Caki2 (cell line): ENCODE measurements at regions not wholly inside any gene's neighbourhood (a gene's known extent, or its start where the extent isn't known, plus 50 kb on each side); places are given as distances from the start of the nearest gene placed in this dataset.

Experiments used
- DNase-seq: peaks from one replicate; pipeline ENCODE4 v3.0.0-alpha.2; 2015; ENCODE audit warnings: low read depth
- in situ Hi-C: cut with HindIII; loops from 2 replicates; pipeline ENCODE4 v1.10.0; 2016; ENCODE audit warnings: low sequenced_read_pairs, low pct_unique_long_range_greater_than_20kb, mixed read lengths

DNA sequence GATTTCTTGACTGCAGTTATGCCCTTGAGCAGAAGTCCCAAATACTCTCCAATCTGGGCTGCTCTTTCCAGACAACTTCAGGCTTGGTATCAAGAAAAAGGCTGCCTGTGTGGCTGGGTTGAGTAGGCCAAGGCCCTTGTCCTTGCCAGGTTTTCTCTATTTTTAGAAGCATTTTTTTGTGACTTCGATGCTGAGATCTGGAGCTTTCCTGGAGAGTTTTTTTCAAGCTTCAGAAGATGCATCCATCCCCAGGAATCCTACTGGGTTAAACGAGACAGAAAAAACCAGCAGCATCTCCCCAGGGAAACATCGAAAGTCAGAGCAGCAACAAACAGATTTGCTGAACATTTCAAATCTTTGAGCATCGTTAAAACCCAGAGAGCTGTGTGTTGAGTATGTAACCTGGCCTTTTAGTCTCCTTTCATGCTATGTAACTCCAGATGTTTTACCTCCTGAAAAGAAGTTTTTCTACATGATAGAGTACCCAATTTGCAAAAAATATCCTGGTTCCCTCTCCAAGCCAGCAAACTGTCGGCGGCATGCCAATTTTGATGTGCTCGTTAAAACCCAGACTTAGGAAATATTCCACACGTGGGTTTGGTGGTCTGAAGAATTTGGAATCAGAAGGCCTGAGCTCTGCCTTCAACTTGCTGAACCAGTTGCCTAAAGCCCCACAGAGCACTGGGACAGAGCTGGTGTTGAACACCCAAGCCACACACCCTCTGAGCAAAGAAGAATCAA lies 98.1 kb upstream of the ALDH1B1 start:
- in situ Hi-C loops = no loop called here
- no peak for DNase-seq

DNA sequence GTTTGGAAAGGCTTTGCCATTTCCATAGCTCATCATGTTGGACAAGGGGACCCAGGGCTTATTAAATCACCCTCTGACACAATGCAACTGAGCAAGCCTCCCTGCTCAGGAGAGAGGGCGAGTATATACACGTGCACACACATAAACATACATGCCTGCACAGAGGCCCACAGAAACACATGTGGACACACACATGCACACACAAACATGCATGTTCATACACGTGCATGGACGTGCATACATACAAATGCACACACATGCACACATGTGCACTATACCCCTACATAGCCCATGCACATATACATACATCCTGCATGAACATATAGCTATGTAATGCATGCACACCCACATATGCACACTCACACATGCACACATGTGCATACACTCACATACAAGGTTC lies 99.5 kb upstream of the ALDH1B1 start:
- no peak for DNase-seq
- in situ Hi-C loops = no loop called here

DNA sequence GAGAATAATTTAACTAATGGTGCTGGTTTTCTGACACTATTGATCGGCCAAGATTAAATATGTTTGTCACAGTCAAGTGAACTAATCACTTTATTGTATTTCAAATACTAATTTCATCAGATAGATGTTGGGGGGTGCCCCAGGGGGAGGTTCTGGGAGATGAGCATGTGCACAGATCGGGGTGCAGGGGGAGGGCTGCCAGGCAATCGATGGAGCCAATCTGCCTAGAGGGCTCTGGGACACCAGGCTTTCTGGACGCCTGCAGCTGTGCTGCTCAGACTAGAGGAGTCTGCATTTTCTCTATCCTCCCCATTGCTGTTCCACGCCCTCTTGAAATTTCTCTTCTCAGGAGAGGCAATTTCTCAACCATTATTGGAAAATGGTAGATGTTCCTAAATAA lies 100.0 kb upstream of the ALDH1B1 start:
- no peak for DNase-seq
- in situ Hi-C loops = no loop called here

DNA sequence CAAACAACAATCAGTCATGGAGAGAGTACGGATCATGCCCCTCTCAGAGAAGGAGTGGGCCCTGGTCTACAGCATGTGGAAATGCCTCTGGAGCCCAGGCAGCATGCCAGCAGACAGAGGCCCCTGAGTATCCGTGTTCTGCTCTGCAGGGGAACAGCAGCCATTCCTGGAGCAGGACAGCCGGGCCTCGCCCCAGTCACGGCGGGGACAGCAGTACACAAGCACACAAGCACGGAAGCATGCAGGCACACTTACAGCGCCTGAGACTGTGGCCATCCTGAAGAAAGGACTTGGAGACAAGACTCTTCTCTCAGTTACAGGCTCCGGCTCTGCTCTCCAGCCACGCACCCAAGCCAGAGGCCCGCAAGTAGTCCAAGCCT lies 102.6 kb upstream of the ALDH1B1 start:
- no peak for DNase-seq
- in situ Hi-C loops = no loop called here

DNA sequence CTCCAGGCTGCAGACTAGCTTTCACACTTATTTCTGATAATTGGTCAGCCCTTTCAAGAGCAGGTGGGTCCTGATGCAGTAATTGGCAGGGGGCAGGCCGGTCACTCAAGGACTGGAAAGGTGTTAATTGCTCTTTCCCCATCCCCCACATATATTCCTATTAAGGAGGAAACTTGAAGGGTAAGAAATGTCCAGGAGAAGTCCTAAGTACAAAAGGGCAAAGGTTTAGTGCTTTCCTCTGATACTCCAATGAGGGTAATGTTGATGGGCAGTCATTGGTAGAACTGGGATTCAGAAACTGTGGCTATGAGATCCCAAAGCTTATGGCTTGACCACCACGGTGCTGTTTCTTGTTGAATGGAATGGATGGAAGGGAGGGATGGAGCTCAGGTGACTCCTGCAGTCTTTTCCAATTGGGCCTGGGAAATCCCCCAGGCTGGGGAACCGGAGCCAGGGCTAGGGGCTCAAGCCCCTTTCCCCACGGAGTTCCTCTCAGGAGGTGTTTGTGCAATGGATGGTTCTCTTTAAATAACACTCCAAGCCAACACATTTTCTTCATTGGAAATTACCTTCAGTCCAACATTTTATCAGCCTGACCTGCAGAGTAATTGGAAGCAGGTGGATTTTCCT lies 103.2 kb upstream of the ALDH1B1 start:
- DNase-seq = no peak
- in situ Hi-C loops = no loop called here

DNA sequence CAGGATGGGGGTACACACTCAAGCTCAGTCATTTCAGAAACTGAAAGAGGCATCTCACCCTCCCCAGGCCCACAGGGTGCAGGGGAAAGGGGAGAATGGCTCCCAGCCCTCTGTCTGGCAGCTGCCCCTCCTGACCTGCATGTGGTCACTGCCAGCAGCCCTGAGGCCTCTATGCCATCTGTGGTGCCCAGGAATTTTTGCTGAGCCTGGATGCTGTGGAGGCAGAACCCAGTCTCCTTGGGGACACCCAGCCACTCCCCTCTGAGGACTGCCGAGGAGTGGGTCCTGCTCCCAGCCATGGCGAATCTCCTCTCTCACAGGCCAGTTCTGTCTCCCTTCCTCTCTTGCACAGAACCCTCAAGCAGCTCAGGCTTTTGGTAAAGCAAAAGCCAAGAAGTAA lies 104.0 kb upstream of the ALDH1B1 start:
- no peak for DNase-seq
- in situ Hi-C loops = no loop called here

DNA sequence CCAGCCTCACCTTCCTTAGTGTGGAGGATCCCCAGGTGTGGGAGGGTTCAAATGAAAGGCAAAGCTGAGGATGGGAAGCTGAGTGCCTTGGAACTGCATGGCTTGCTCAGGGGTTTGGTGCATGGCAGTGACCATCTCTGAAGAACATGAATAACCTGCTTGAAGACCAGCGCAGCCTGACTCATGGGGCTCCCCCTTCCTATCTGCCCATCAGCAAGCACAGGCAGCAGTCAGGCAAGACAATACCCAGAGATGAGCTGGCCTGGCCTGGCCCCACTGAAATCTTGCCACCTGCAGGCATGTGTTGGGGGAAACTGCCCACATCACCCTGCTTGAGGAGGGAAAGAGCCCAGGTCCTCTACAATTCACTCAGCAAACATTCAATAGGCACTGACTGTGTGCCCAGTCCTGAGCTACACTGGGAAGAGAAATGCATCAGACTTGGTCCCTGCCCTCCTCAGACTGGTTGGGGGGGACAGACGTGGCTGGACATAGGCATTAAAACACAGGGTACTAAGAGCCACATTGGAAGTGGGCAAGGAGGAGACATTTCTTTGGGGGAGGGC lies 105.0 kb upstream of the ALDH1B1 start:
- DNase-seq = no peak
- in situ Hi-C loops = no loop called here

DNA sequence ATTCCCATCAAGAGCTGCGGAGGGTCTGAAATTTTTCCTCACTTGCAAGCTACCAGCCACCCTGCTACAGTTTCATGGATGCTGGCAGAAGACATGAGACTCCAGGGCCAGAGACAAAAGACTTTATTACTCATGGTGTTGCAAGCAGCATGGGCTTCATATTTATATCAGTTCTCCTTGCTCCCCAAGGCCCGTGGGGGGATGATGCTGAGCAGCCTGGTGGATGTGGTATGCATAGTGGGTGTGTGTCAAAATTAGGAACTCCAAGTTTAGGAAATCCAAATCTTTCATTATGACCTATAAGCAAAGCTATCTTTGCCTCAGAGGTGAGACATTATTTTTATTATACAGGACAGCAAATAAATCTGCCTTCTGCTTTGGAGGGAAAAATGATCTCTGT lies 105.7 kb upstream of the ALDH1B1 start:
- no peak for DNase-seq
- in situ Hi-C loops = no loop called here

DNA sequence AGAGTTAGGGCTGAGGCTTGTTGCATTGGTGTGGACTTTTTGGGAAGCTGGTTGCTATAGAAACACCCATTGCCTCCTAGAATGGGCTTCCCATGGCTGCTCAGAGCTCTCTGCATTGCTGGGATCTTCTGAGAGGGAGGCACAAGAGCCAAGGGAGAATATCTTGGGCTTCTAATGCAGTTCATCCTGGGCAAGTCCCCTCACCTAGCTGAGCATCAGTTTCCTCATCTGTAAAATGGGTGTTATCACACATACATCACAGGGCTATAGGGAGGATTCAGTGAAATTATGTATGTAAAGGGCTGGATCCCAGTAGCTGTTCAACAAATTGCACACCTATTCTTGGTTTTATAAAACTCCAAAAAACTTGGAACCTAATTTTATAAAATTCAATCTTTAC lies 106.1 kb upstream of the ALDH1B1 start:
- DNase-seq = no peak
- in situ Hi-C loops = no loop called here

DNA sequence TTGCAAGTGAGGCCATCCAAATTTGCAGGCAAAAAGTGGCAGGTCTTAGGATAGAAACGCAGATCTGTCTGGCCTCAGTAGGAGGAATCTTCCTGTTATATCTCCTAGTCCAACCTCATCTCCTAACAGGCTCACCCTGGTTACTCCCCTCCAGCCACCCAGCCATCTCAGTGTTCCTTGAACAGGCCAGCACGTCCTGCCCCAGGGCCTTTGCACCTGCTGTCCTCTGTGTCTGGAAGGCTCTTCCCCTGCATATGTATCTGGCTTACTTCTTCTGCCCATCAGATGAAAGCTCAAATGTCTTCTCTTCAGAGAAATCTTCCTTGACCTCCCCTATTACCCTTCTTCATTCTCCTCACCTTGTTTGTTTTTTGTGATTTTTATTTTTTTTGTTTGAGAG lies 107.3 kb upstream of the ALDH1B1 start:
- in situ Hi-C loops = no loop called here
- DNase-seq = no peak

DNA sequence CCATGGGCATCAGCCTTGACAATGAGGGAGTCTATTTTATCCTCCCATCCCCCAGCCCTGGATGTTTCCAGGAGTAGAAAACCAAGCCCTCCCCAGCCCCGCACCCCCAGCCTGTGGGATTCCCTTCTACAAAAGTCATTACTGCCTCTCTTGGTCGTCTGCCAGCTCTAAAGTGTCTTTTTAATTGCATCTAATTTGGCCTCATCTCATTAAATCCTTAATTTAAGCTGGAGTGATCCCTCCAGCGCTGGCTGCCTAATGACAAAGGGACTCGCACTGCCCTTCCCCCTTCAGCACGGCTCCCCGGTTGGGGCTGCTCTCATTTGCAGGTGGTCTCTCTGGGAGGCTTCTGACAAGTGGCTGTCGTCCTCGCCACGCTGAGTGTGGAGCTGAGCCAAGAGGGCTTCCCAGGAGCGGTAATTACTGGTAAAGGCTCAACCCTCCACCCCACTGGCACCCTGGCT lies 107.9 kb upstream of the ALDH1B1 start:
- in situ Hi-C loops = no loop called here

DNA sequence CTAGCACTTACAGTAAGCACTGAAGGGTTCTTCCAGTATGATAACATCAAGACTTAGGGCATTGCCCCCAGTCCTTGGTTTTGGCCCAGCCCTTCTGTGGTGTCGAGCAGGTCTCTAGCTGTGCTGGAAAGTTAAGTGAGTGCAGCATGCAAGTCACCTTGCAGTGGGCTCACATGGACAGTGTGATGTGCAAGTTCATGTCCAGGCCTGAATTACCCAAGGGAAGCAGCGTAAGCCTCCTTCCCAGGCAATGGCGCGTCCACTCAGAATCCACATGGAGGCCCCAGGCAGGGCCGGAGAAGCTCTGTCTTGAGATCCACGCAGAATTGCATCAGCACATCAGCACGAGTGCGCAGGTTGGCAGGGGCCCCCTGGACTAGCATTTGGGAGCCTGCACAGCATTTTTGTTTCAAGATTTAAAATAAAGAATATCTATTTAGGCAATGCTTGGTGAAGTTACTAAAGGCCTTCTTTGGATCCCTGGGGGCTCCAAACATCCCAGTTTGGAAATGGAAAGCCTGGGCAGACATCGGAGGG lies 108.4 kb upstream of the ALDH1B1 start:
- in situ Hi-C loops = no loop called here

More for the DNA sequence above, 107.9 kb upstream of the ALDH1B1 start:
- no peak for DNase-seq

DNA sequence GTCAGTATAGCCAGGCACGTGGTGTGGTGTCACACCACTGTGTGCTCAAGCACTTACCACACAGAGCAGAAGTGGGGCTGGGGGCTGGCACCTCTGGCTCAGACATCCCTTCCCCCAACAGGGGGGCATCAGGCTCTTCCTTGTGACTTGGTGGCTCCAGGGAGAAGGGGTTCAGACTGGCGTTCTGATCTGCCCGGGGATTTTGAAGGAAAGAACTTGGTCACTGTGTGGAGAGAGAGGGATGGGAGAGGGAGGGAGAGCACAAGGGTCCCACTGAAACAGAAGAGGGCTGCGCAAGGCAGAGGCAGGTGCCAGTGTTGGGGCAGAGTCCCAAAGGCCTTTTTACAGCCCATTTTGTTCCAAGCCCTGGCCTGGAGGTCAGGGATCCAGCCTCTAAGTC lies 109.7 kb upstream of the ALDH1B1 start:
- in situ Hi-C loops = no loop called here
- no peak for DNase-seq

More for the DNA sequence above, 108.4 kb upstream of the ALDH1B1 start:
- DNase-seq = no peak

DNA sequence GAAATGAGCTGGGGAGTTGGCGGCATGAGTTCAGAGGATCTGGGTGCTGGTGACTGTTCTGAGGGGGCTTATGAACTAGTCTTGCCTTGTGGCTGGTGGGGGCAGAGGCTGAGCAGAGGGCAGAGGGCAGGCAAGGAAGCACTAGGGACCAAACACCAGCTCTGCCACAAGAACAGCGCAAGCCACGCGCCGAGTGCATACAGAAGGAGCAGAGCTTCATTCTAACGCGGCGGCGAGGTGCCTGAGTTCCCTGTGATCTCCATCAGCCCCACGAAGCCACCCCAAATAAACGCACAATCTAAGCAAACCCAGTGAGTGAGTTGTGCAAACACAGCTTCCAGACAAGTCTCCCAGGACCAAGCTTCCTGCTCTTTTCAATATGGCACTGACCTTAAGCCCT lies 110.6 kb upstream of the ALDH1B1 start:
- in situ Hi-C loops = no loop called here

DNA sequence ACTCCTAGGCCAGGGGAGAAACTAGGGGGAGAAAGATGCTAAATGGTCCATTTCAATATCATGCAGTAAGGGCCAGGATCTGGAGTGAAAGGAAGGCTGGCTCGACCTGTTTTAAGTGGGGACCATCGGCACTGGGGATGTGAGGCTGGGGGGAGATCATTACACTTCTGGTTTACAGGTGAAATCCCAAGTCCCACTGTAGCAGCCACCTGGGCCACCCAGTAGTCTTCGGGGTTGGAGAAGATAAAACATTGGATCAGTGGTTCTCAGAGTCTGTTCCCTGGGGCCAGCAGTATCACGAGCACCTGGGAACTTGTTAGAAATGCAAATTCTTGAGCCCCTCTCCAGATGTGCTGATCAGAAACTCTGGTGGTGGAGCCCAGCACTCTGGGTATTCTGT lies 111.3 kb upstream of the ALDH1B1 start:
- no peak for DNase-seq
- in situ Hi-C loops = no loop called here

More for the DNA sequence above, 110.6 kb upstream of the ALDH1B1 start:
- no peak for DNase-seq

DNA sequence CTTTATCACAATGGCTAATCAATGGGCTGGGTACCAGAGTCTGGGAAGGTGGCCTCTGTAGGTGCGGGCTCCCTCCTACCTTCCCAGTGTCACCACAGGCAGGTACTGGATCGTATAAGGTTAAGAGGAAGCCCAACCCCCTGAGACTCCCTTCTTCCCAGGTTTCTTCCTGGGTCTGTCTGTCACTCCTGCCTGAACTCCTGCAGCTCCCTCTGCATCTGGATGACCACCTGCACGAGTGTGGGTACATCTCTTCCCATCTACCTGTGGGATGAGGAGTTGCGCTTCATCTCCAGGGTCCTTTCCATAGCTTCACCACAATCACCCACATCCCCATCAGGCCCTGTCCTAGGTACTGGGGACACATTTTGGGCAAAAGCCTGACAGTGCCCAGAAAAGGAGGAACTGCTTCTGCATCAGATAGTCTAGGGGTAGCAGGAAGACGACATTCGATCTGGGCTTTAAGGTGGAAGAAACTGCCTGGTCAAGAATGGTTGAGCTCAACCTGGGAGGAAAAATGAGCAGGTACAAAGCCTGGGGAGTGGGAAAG lies 112.2 kb upstream of the ALDH1B1 start:
- in situ Hi-C loops = no loop called here
- no peak for DNase-seq

DNA sequence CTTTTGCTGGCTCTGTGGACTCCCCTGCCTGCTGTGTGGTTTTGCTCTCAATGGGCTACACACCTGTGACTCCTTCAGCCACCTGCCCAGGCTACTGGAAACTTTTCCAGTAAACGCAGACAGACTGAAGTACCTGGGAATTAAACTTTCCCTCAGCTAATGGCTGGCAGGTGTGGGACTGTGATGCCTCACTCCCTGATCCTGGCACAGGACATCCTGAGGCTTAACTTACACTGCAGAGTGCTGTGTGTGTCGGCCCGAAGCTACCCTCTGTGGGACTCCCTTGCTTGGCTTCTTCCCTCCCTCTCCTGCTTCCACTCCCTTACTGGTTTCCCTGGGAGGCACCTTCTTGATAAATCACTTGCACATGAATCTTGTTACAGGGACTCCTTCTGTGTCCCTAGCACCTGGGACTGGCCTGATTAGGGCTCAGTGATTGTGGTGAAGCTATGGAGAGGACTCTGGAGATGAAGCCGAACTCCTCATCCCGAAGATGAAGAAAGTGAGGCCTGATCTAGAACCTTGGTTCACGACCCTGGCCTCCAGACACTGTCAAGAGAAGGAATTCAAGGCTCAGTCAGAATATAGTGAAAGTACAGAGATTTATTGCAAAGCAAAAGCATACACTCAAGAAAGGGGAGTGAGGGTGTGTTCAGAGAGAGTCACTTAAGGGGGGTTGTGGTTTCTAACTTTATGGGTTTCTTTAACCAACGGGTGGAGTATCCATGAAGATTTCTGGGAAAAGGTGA lies 113.4 kb upstream of the ALDH1B1 start:
- in situ Hi-C loops = no loop called here

DNA sequence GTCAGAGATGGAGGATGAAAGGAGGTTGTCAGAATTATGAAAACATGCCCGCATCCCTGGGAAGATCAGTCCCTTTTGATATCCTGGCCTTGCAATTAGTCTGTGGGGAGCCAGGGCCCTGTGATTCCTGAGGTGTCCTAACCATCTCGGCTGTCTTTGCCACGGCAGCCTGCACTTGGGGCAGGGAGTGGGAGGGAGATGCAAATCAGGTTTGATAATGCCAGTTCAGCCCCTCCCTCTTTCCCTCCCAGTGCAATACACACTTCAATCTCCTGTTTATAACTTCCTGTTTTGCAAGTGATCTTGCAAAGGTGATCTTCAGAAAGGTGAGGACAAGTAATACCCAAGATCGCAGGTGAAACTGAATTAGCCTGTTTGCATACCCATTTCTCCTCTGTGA lies 114.0 kb upstream of the ALDH1B1 start:
- DNase-seq = no peak
- in situ Hi-C loops = no loop called here

More for the DNA sequence above, 113.4 kb upstream of the ALDH1B1 start:
- DNase-seq = no peak
